CD4-positive, alpha-beta T cell treated with Interleukin-15 for 1 hour (primary cell): ENCODE measurements at regions not wholly inside any gene's neighbourhood (a gene's known extent, or its start where the extent isn't known, plus 50 kb on each side); places are given as distances from the start of the nearest gene placed in this dataset.

Experiments
- DNase-seq: peaks from one replicate; pipeline ENCODE4 v3.0.0-alpha.2; 2020

DNA sequence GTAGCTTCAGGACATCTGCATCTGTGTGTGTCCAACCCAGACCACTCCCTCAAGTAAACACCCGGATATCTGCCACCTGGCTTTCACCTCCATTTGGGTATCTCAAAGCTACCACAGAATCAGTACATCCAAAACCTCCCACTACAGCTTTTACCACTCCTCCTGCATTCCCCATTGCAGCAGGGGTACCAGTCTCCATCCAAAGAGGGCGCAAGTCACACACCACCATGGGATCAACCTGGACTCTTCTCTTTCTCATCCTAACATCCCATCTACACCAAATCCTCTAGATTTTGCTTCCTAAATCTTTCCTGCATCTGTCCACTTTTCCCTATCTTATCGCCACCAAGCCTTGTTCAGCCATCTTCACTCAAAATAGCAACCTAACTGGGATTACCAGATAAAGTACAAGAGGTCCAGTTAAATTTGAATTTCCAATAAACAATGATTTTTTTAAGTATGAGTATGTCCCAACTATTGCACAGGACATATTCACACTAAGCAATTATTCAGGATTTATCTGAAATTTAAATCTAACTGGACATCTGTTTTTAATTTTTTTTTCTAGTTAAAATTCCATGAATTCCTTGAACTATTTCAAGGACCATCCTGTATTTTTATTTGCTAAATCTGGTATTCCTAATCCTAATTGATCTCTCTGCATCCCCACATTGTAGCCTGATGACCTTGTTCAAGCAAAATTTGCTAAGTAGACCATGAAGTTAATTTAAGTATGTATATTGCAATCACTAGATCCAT, 164.3 kb upstream of the MLN start:
- no peak for DNase-seq

DNA sequence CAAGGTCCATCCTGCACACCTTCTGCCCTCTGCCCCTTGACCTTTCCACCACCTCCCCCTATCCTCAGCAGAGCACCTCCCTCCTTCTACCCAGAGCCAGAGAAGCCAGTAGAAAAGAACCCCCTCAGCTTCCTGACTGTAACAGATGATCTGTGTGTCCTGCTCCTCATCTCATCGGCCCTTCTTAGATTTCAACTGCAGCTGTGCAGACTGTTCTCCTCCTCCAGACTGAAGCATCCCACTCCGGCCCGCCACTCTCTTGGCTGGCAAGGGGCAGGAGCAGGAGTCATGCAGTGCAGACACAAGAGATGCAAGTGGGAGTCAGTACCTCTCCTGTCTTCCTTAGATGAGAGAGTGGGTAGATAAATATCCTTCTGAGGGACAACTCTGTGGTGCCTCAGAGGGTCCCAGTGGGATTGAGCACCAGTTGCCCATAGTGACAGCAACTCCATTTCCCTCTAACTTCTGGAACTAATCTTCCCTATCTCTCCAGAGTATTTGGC, 163.5 kb upstream of the MLN start:
- no peak for DNase-seq

DNA sequence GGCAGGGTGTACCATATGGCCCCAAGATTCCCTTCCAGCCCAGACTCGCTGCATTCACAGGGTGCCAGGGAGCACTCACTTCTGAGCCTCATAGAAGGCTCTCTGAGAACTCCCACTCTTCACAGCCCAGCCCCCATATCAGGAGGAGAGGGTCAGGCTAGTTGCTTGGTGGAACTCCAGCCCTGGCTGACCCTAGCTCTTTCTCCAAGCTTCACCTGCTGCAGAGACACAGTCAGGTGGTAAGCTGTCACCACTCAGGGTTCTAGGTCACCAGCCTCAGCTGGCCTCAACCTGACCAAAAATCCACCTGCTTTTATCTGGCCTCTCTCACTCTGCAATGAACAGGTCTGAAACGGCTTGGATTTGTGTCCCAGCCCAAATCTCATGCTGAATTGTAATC, 162.7 kb upstream of the MLN start:
- DNase-seq = no peak

DNA sequence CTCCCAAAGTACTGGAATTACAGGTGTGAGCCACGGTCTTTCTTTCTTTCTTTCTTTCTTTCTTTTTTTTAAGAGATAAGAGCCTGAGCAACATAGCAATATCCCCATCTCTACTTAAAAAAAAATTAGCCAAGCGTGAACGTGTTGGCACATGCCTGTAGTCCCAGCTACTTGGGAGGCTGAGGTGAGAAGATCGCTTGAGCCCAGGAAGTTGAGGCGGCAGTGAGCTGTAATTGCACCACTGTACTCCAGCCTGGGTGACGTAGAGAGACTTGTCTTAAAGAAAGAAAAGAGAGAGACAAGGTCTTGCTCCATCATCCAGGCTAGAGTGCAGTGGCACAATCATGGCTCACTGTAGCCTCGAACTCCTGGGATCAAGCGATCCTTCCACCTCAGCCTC, 162.0 kb upstream of the MLN start:
- DNase-seq = no peak

DNA sequence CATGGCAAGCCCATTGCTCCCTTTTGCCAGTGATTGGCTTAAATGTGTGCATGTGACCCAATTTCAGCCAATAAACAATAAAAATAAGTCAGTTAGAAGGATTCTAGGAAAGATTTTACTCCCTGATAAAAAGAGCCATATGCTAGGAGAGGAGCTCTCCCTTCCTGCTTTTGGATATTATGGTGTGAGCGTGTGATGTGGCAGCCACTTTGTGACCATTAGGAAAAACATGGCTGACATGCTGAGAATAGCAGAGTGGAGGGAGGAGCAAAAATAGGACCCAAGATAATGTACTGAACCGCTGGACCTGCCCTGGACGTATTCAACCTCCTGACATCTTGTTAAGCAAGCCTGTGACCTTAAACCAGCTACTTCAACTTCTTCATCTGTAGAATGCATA, 160.6 kb upstream of the MLN start:
- no peak for DNase-seq

DNA sequence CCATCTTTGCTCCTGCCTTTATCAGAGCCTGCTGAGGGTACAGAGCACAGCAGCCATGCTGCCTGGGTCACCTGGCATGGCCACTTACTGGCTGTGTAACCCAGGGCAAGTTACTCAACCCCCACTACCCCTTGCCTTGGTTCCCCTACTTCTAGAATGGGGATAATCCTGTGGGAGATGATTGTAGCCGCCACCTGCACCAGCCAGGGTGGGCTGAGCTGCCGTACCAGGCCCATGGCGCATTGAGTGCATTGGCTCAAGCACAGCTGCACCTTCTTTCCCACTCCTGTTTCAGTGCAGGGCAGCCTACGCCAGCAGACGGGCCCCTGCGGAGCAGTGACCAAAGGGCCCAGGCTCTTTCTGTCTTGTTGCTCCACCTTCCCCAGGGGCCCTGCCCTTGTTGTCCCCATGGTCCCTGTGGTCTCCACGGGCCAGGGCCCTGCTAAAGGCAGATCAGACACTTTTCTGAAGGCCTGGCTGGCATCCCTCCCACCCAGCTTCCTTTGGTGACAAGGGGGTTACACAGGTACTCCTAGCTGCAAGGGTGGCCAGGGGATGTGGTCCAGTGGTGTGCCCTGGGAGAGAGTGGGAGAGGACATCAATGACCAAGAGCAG, 159.4 kb upstream of the MLN start:
- no peak for DNase-seq

DNA sequence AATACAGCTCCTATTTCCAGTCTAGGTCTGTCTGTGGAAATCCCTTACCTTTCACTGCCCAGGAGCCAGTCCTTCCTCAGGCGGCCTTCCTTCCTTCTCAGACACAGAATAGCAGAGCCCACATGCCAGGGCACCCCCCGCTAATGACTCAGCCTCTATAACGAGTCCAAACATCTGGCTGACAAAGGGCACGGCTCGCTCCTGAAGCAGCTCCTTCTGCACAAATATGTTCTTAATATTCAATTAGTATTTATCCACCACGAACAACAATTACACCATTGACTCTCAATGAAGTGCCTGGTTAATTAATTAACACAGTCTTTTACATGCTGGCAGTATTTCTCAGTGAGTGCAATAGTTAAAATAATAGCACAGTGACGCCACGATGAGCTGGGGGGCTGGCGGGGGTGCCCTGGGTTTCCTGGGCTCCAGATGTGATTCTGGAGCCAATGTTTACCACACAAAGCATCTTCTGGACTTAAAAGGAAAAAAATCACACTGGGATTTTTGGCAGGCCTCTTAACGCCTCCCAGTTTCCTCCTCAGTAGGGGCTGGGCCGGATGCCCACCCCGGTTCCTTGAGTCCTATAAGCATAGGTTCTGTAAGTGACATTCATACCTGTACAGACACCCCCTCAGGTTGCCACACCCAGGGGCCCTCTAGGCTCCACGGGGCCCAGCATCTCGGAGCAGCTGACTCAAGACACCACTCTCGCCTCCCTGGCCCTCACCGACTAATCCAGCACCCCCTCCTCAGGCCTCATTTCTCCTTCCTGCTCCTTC, 158.6 kb upstream of the MLN start:
- no peak for DNase-seq

DNA sequence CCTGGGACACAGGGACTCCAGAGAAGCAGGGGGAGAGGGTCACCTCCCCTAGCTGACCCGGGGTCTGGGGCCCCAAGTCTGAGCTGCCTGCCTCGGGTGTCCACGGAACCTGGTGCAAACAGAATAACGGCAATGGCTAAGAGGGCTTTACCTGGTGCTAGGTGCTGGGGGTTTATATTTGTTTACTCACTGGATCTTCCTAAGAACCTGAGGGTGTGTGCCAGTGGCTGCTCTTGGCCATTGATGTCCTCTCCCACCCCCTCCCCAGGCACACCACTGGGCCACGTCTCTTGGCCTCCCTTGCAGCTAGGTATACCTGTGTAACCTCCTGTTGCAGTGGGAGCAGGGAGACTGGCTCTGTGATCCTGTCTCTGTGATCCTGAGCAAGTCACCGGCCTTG, 157.9 kb upstream of the MLN start:
- DNase-seq = no peak

DNA sequence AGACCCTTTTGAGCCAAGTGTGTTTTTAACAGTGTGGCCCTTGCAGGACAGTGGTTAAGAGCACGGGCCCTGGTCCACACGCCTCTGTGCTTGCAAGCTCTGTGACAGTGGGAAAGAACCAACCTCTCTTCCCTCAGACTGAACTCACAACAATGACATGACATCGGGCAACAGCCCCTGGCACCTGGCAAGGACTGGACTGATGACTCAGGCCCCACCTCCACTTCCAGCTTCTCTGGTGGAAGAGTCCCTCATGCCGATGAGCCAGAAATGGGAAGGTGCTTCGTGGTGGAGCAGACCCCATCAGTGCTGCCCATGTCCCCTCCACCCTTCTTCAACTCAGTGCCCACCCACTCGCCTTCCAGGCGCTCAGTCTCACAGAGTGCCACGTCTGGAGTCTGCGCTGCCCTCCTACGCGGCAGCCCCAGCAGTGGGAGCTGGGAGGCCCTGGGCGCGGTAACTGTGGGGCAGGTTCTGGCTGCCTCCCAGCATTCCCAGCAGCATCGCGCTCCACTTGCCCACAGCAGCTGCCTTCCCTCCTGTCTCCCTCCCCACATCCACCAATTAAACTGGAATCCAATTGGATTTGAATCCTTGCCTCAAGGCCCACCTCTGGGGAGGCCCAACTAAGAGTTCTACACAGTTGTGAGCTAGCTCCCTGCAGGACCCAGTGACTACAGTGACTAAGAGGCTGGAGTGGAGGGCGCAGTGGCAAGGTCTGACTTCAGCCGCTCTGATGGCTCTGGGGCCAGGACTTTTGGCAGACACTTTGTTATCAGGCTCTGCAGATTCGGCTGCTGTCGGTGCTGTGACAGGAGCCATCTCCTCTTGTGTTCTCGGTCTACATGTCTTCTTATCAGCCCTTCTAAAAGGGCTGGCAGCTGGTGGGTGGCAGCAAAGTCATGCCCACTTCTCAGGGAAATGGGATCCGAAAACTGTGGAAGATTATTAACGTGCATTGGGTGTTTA, 156.8 kb upstream of the MLN start:
- no peak for DNase-seq

DNA sequence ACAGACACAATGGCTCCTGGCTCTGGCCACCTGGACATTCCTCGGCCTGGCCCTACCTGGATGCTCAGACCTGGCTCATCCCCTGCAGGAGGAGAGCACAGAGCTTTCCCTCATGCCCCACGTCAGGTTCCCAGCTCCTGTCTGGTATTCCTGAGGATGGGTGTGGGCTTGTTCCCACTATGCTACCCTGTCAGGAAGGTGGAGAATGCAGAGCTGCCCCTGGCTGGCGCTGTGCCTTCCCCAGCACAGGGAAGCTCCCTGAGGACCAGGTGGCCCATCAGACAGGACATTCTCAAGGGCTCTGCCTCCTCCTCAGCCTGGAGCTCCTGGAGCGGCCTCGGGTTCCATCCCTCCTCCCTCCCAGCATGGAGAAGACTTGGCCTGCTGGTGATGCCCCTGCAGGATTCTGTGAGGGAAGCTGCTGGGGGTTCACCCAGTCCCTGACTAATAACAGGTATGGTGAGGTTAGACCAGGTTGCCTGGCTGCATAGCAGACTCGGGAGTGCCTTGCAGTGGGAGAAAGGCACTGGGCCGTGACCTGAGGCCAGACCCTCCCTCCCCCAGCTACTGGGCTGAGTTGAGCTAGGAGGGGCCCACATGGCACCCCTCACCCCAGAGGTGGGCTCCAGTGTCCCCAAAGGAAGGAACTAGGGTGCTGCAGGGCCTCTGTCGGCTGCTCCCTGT, 156.0 kb upstream of the MLN start:
- no peak for DNase-seq

DNA sequence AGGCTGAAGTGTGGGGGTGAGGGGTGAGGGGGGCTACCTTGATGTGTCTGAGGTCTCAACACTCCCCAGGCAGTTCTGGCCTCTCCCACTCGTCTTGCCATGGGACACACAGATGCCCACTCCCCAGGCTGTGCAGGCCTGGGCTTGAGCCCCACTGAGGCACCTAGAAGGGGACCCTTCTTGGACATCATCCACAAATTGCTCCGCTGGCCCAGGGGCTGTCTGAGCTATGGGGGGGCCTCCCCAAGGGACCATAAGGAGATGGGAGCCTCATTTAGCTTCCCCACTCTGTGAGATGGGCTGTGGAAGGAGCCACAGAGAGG, 155.5 kb upstream of the MLN start:
- no peak for DNase-seq

DNA sequence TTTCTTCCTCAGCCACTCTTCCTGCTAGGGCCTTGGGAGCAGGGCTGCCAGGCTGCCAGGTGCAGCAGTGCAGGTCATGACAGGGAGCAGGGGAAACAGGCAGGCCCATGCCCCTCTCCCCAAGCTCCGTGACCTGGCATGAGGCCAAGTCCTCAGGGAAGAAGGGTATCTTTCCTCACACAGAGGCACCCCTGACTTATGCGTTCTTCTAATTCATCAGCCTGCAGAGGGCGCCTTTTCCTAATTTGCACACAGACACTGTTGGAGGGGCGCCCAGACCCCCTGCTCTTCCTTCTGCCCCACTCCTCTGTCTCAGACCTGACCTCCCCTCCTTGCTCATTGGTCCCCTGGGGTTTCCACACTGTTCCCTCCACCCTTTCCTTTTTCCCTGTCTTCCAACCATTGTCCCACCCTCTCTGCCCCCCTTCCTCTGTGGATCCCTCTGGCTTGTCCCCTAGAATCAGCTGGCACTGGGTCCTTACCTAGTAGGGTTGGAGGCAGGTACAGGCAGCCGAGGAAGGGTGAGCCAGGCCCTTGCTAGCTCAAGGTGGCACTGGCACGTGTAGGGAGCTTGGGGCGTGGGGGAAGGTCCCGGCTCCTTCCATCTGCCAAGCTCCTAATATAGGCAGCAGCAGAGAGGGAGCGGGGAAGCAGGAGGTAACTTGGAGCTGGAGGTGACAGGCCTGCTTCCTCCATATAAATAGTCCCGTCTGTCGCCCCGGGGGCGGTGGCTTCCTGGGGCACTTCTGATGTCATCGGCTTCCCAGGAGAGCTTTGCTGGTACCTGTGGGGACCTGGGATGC, 154.9 kb upstream of the MLN start:
- DNase-seq = no peak

DNA sequence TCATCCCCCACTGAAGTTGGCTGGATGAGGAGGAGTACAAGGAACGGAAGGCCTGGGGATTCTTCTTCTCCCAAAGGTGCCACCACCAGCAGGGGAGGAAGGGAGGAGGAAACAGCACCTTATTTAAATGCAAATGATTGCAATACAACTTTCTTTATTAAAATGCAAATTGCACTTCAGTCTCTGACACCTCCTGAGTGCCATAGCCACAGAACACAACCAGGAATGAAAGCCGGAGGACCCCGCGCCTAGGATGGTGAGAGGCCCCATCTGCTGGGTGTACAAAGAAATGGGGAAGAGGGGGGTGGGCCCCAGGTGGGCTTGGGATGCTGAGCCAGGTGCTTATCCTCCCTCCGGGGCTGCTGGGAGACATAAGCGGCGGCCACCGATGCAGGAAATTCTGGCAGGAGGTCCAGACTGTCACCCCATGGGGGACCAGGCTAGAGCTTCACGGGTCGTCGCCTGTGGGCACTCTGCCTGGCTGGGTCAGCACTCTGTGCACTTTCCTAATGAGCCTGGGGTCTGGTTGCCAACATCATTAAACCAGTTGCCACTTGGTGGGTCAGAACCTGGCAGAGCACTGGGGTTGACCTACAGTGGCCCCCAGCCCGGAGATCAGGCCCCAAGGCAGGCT, 154.2 kb upstream of the MLN start:
- no peak for DNase-seq

DNA sequence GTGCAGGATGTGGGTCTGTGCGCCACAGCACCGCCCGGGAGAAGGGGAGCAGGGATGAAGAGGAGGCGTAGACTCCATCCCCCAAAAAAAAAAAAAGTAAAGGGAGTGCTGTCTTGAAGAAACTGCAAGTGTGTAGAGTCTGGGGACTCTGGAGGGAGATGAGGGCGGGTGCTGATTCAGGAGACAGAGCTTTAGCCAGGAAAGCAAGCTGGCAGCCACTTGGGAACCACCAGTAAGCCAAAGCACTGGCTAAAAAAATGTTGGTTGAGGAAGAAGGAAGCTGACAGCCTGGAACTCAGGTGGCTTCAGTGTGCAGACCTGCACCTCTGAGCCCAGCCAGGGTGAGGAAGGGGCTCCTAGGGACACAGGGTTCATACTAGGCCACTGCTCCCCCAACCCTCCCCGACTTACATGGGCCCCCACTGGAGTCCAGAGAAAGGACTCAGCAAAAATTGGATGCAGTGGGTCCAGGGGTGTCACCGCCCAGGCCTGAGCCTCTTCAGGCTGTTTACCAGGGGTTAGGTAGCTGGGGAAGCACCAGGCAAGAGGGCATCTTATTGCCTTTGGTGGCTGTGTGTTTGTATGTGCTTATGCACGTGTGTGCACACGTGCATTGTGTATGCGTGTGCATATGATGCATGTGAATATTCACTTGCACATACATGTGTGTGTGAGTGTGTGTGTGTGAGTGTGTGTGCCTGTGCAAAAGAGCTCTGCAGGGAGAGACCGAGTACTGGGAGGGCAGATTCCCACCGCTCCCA, 153.5 kb upstream of the MLN start:
- DNase-seq = no peak

DNA sequence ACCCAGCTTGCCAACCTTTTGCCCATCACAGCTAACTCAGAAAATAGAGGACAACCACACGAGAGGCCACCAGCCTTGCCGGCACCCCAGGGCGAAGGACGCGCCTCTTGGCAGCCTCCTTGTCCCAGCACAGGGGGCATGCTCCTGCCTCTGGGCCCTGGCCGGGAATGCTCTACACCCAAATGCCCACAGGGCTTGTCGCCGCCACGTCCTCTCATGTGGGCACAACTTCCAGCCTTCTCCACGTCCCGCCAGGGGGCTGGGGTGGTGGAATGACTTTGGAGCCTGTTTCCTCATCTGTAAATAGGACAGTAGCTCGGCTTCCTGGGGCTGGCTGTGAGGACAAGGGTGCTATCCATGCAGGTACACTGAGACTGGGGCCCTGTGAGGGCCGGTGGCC, 152.4 kb upstream of the MLN start:
- no peak for DNase-seq

DNA sequence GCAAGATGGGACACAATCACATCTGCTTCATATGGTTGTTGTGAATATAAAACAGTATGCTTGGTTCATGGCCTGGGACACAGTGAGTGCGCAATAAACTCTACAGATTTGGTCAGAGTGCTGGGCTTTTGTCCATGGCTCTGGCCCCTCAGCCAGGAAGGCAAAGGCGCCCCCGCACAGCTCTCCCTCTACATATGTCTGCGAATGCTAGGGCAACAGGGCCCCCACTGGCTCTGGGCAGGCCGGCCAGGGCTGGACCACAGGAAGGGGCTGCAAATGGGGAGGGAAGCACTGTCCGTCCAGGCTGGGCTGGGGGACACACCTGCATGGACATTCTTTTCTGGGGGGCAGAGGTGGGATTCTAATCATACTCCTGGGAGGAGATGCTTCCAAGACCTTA, 151.8 kb upstream of the MLN start:
- DNase-seq = no peak

DNA sequence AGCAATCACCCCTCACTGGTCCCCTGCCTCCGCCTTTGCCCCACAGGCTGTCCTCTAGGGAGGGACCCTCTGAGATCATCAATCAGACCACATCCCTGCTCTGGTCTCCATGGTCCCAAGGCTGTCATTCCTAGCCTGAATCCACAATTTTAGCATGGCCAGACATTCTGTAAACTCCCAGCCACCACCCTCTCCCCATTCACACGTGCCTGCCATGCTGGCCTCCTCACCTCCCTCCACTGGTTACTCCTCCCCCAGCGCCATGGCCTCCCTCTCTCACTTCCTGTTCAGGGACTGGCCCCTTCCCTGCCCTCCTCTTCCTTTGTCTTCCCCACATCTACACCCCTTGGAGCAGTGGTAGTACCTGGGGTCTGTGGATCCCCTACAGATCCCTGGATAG, 150.7 kb upstream of the MLN start:
- DNase-seq = no peak

DNA sequence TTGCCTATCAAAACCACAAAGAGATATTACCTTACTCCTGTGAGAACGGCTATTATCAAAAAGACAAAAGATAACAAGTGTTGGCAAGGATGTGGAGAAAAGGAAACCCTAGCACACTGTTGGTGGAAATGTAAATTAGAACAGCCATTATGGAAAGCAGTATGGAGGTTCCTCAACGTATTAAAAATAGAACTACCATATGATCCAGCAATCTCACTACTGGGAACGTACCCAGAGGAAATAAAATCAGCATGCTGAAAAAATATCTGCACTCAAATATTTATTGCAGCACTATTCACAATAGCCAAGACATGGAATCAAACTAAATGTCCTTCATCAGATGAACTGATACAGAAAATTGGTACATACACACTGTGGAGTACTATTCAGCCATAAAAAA, 149.4 kb upstream of the MLN start:
- DNase-seq = no peak

DNA sequence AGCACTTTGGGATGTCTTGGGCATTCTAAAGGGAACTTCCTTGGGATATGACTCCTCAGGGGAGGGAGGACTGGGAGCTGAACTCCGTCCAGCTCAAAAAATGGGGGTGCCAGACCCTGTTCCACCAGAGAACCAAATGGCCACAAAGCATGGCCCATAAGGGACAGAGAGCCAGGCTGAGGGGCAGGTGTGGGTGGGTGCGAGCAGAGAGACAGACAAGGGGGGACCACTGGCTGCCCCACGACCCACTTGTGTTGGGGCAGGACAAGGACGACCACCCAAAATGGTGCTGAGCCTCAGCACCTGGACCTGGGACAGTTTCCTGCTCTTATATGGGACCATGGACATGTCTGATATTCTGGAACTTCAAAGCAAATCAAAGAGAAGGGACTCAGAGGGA, 148.2 kb upstream of the MLN start:
- DNase-seq = no peak
